ENCODE measurements at regions not wholly inside any gene's neighbourhood (a gene's known extent, or its start where the extent isn't known, plus 50 kb on each side); places are given as distances from the start of the nearest gene placed in this dataset.

GRCh38 chrX:150308532-150309157 lies 54.5 kb upstream of the MAMLD1 start:
- no peak for DNase-seq

GRCh38 chrX:150310417-150310816 lies 52.7 kb upstream of the MAMLD1 start:
- DNase-seq, result no peak

- DNase-seq, result no peak
Measured at GRCh38 chrX:150310881-150311280, 52.2 kb upstream of the MAMLD1 start.

- no peak for DNase-seq
Measured at GRCh38 chrX:150312931-150313330, 50.2 kb upstream of the MAMLD1 start.
